HEK293T (cell line): ENCODE measurements at regions not wholly inside any gene's neighbourhood (a gene's known extent, or its start where the extent isn't known, plus 50 kb on each side); places are given as distances from the start of the nearest gene placed in this dataset.

Experiments used
- CTCF ChIA-PET: fragments of 350-600 bp; formaldehyde crosslinking; extraction: SDS; loops from one replicate; lab custom pipeline; 2021; ENCODE audit warnings: antibody characterized with exemption, inconsistent platforms; lab: Yijun Ruan, JAX
- POLR2A ChIA-PET: fragments of 350-600 bp; formaldehyde crosslinking; extraction: SDS; loops from one replicate; lab custom pipeline; 2020; ENCODE audit warnings: antibody characterized with exemption, inconsistent platforms; lab: Yijun Ruan, JAX
- DNase-seq: peaks from one replicate; pipeline ENCODE4 v3.0.0; 2012; ENCODE audit warnings: mixed read lengths; ENCODE audit errors: extremely low spot score
- ARNT ChIP-seq: fragments of 450-650 bp; IDR thresholded peaks from 2 replicates; pipeline ENCODE4 v1.6.1; 2017; ENCODE audit warnings: mild to moderate bottlenecking
- BHLHE40 ChIP-seq: fragments of 450-650 bp; IDR thresholded peaks from 2 replicates; pipeline ENCODE4 v1.6.1; 2016; ENCODE audit warnings: mild to moderate bottlenecking, moderate library complexity, borderline replicate concordance
- CTBP1 ChIP-seq: fragments of 450-650 bp; IDR thresholded peaks from 2 replicates; pipeline ENCODE4 v1.6.1; 2016; ENCODE audit warnings: borderline replicate concordance
- ELF4 ChIP-seq: fragments of 450-650 bp; IDR thresholded peaks from 2 replicates; pipeline ENCODE4 v1.6.1; 2017; ENCODE audit warnings: antibody characterized with exemption
- FOXA1 ChIP-seq: fragments of 450-650 bp; IDR thresholded peaks from 2 replicates; pipeline ENCODE4 v1.6.1; 2016; ENCODE audit warnings: mild to moderate bottlenecking
- FOXK2 ChIP-seq: fragments of 450-650 bp; IDR thresholded peaks from 2 replicates; pipeline ENCODE4 v1.6.1; 2016; ENCODE audit warnings: mild to moderate bottlenecking
- FOXM1 ChIP-seq: fragments of 450-650 bp; IDR thresholded peaks from 2 replicates; pipeline ENCODE4 v1.6.1; 2017; ENCODE audit warnings: mild to moderate bottlenecking, borderline replicate concordance
- HDGF ChIP-seq: fragments of 450-650 bp; IDR thresholded peaks from 2 replicates; pipeline ENCODE4 v1.6.1; 2017; ENCODE audit warnings: antibody characterized with exemption, borderline replicate concordance
- L3MBTL2 ChIP-seq: fragments of 450-650 bp; conservative IDR thresholded peaks from 2 replicates; pipeline ENCODE4 v1.6.1; 2016; ENCODE audit warnings: mild to moderate bottlenecking
- LEF1 ChIP-seq: fragments of 450-650 bp; IDR thresholded peaks from 2 replicates; pipeline ENCODE4 v1.6.1; 2017; ENCODE audit warnings: mild to moderate bottlenecking, borderline replicate concordance
- NFRKB ChIP-seq: fragments of 450-650 bp; IDR thresholded peaks from 2 replicates; pipeline ENCODE4 v1.6.1; 2016; ENCODE audit warnings: mild to moderate bottlenecking, moderate library complexity
- PKNOX1 ChIP-seq: fragments of 450-650 bp; IDR thresholded peaks from 2 replicates; pipeline ENCODE4 v1.6.1; 2016
- SP1 ChIP-seq: fragments of 450-650 bp; IDR thresholded peaks from 2 replicates; pipeline ENCODE4 v1.6.1; 2017
- SUZ12 ChIP-seq: fragments of 450-650 bp; IDR thresholded peaks from 2 replicates; pipeline ENCODE4 v1.6.1; 2016; ENCODE audit warnings: mild to moderate bottlenecking
- TARDBP ChIP-seq: fragments of 450-650 bp; IDR thresholded peaks from 2 replicates; pipeline ENCODE4 v1.6.1; 2016
- ZNF384 ChIP-seq: fragments of 450-650 bp; IDR thresholded peaks from 2 replicates; pipeline ENCODE4 v1.6.1; 2016

- TF ChIP-seq ELF4 (no peak), NFRKB (no peak), FOXM1 (no peak), ZNF384 (no peak), LEF1 (no peak), ARNT (no peak), BHLHE40 (no peak), SUZ12 (no peak), SP1 (no peak), L3MBTL2 (no peak), FOXA1 (no peak)
- ChIA-PET CTCF (no interaction called here), POLR2A (no interaction called here)
- DNase-seq, result no peak
Measured at GRCh38 chr11:116182356-116182966, 590.3 kb downstream of the BUD13 start.

GRCh38 chr11:116180806-116181600, 591.8 kb downstream of the BUD13 start:
- POLR2A ChIA-PET, result no interaction called here
- no peak for DNase-seq
- CTCF ChIA-PET, result no interaction called here
- TF ChIP-seq L3MBTL2 (no peak), FOXM1 (no peak), LEF1 (no peak), SP1 (no peak), FOXA1 (no peak), NFRKB (no peak), ELF4 (no peak), ARNT (no peak), SUZ12 (no peak), CTBP1 (no peak)

- DNase-seq, result no peak
- TF ChIP-seq ZNF384, result no peak
- TF ChIP-seq ARNT, result no peak
- TF ChIP-seq HDGF, result no peak
- TF ChIP-seq PKNOX1, result no peak
- TF ChIP-seq FOXA1, result no peak
- no peak for TF ChIP-seq CTBP1
- TF ChIP-seq NFRKB, result no peak
- no peak for TF ChIP-seq FOXM1
- TF ChIP-seq SP1, result no peak
- no peak for TF ChIP-seq FOXK2
- no peak for TF ChIP-seq LEF1
- TF ChIP-seq SUZ12, result no peak
- TF ChIP-seq BHLHE40, result no peak
- TF ChIP-seq ELF4, result no peak
- no peak for TF ChIP-seq L3MBTL2
- TF ChIP-seq TARDBP, result no peak
- CTCF ChIA-PET, result no interaction called here
- POLR2A ChIA-PET, result no interaction called here
Measured at GRCh38 chr11:116179401-116179800, 593.4 kb downstream of the BUD13 start.

- POLR2A ChIA-PET, result no interaction called here
- CTCF ChIA-PET, result no interaction called here
- no peak for TF ChIP-seq FOXK2
- no peak for TF ChIP-seq ELF4
- no peak for DNase-seq
Measured at GRCh38 chr11:116177521-116178210, 595.1 kb downstream of the BUD13 start.

GRCh38 chr11:116176484-116177005, 596.2 kb downstream of the BUD13 start:
- no peak for TF ChIP-seq BHLHE40
- no peak for TF ChIP-seq CTBP1
- no peak for TF ChIP-seq TARDBP
- no peak for TF ChIP-seq ARNT
- no peak for TF ChIP-seq SP1
- no peak for TF ChIP-seq HDGF
- TF ChIP-seq ZNF384, result no peak
- no peak for TF ChIP-seq ELF4
- TF ChIP-seq SUZ12, result no peak
- no peak for TF ChIP-seq L3MBTL2
- TF ChIP-seq FOXM1, result no peak
- no peak for TF ChIP-seq FOXK2
- POLR2A ChIA-PET, result interaction anchor here (0.6 kb wide), 1 partner anchor 9 kb away, joined by 3 read pairs; no protein-coding TSS in a partner anchor
- CTCF ChIA-PET, result interaction anchor here (0.5 to 0.9 kb wide), 2 partner anchors 30 to 1372 kb away, joined by 3 read pairs; no protein-coding TSS in a partner anchor
- no peak for DNase-seq

GRCh38 chr11:116175707-116176106, 597.1 kb downstream of the BUD13 start:
- POLR2A ChIA-PET, result interaction anchor here (0.6 kb wide), 1 partner anchor 8 kb away, joined by 3 read pairs; no protein-coding TSS in a partner anchor
- no peak for DNase-seq
- CTCF ChIA-PET, result no interaction called here
- TF ChIP-seq L3MBTL2 (no peak), ELF4 (no peak), SUZ12 (no peak), FOXM1 (no peak), ZNF384 (no peak), LEF1 (no peak), FOXK2 (no peak), NFRKB (no peak), CTBP1 (no peak)
